NCI-H748 (cell line): ENCODE measurements at regions not wholly inside any gene's neighbourhood (a gene's known extent, or its start where the extent isn't known, plus 50 kb on each side); places are given as distances from the start of the nearest gene placed in this dataset.
"Not testable (repeated sequence)": the region's sequence is repeated elsewhere in the genome, so short reads cannot be mapped to it uniquely, and the experiment has no call there.

Source experiments
- DNase-seq: peaks from one replicate; lab custom pipeline; 2025; ENCODE audit not compliant: unreplicated experiment; lab: John Stamatoyannopoulos, UW

GRCh38 chr5:163336074-163336473 lies 101.3 kb upstream of the CCNG1 start:
- DNase-seq: not testable (repeated sequence)

- no peak for DNase-seq
These were observed 98.2 kb upstream of the CCNG1 start for GRCh38 chr5:163339148-163339547.

GRCh38 chr5:163340378-163340777 lies 97.0 kb upstream of the CCNG1 start:
- peak; percentile 23 for DNase-seq

- no peak for DNase-seq
These were observed 95.1 kb upstream of the CCNG1 start for GRCh38 chr5:163342306-163342705.

GRCh38 chr5:163345216-163345615 lies 92.2 kb upstream of the CCNG1 start:
- no peak for DNase-seq

- peak; percentile 52 for DNase-seq
These were observed 89.7 kb upstream of the CCNG1 start for GRCh38 chr5:163347671-163348070.

GRCh38 chr5:163350083-163350482 lies 87.3 kb upstream of the CCNG1 start:
- DNase-seq: no peak

- DNase-seq: no peak
These were observed 84.9 kb upstream of the CCNG1 start for GRCh38 chr5:163352531-163352930.

- not testable (repeated sequence) for DNase-seq
These were observed 81.6 kb upstream of the CCNG1 start for GRCh38 chr5:163355811-163356210.

GRCh38 chr5:163357636-163358035 lies 79.8 kb upstream of the CCNG1 start:
- DNase-seq: no peak

GRCh38 chr5:163360656-163361055 lies 76.7 kb upstream of the CCNG1 start:
- no peak for DNase-seq

GRCh38 chr5:163361450-163361849 lies 75.9 kb upstream of the CCNG1 start:
- no peak for DNase-seq

GRCh38 chr5:163362840-163363371 lies 74.5 kb upstream of the CCNG1 start:
- no peak for DNase-seq

GRCh38 chr5:163363389-163363788 lies 74.0 kb upstream of the CCNG1 start:
- no peak for DNase-seq

- DNase-seq: no peak
These were observed 70.6 kb upstream of the CCNG1 start for GRCh38 chr5:163366757-163367156.

- DNase-seq: no peak
These were observed 67.5 kb upstream of the CCNG1 start for GRCh38 chr5:163369776-163370385.

GRCh38 chr5:163373436-163374084 lies 63.8 kb upstream of the CCNG1 start:
- DNase-seq: no peak

GRCh38 chr5:163377982-163378381 lies 59.4 kb upstream of the CCNG1 start:
- no peak for DNase-seq

GRCh38 chr5:163379298-163380155 lies 57.9 kb upstream of the CCNG1 start:
- no peak for DNase-seq

- DNase-seq: no peak
These were observed 55.6 kb upstream of the CCNG1 start for GRCh38 chr5:163381832-163382231.

- no peak for DNase-seq
These were observed 53.6 kb upstream of the CCNG1 start for GRCh38 chr5:163383754-163384153.

- DNase-seq: no peak
These were observed 52.7 kb upstream of the CCNG1 start for GRCh38 chr5:163384669-163385068.
